GM23338 (cell line): ENCODE measurements at regions not wholly inside any gene's neighbourhood (a gene's known extent, or its start where the extent isn't known, plus 50 kb on each side); places are given as distances from the start of the nearest gene placed in this dataset.

ENCODE experiments used
- ATAC-seq: fragments of 200-7000 bp; cut with Tn5 transposase; 3 replicates; pipeline ENCODE4 v1.9.1; 2020
- DNase-seq: peaks from one replicate; pipeline ENCODE4 v3.0.0-alpha.2; 2015; ENCODE audit warnings: low spot score
- H2AFZ ChIP-seq: fragments of 200-600 bp; sonication (generic); 2 replicates; pipeline ENCODE4 v1.8.0; 2016; ENCODE audit warnings: antibody characterized with exemption, mild to moderate bottlenecking, moderate library complexity
- H3F3A ChIP-seq: fragments of 200-600 bp; sonication (generic); replicated peaks from 2 replicates; pipeline ENCODE4 v1.8.0; 2017; ENCODE audit warnings: antibody characterized with exemption, mixed run types, low read depth
- H3K27ac ChIP-seq: fragments of 200-600 bp; sonication (generic); 2 replicates; pipeline ENCODE4 v1.6.1; 2016; ENCODE audit warnings: low read depth
- H3K27me3 ChIP-seq: fragments of 200-600 bp; sonication (generic); 2 replicates; pipeline ENCODE4 v1.8.0; 2016; ENCODE audit warnings: mild to moderate bottlenecking, mixed run types, moderate library complexity; ENCODE audit not compliant: insufficient read depth
- H3K36me3 ChIP-seq: fragments of 200-600 bp; sonication (generic); 2 replicates; pipeline ENCODE4 v1.8.0; 2016; ENCODE audit warnings: mild to moderate bottlenecking; ENCODE audit not compliant: insufficient read depth
- H3K4me1 ChIP-seq: fragments of 200-600 bp; sonication (generic); 2 replicates; pipeline ENCODE4 v1.8.0; 2016; ENCODE audit warnings: mild to moderate bottlenecking, moderate library complexity; ENCODE audit not compliant: insufficient read depth
- H3K4me2 ChIP-seq: fragments of 200-600 bp; sonication (generic); 2 replicates; pipeline ENCODE4 v1.7.1; 2017; ENCODE audit warnings: mixed run types
- H3K4me3 ChIP-seq: fragments of 200-600 bp; sonication (generic); 2 replicates; pipeline ENCODE4 v1.6.1; 2016; ENCODE audit warnings: mixed run types
- H3K79me2 ChIP-seq: fragments of 200-600 bp; sonication (generic); replicated peaks from 2 replicates; pipeline ENCODE4 v1.8.0; 2017; ENCODE audit warnings: mild to moderate bottlenecking; ENCODE audit not compliant: insufficient read depth
- H3K9me2 ChIP-seq: fragments of 200-600 bp; sonication (generic); 2 replicates; pipeline ENCODE4 v1.8.0; 2017; ENCODE audit not compliant: insufficient read depth
- H4K20me1 ChIP-seq: fragments of 200-600 bp; sonication (generic); replicated peaks from 2 replicates; pipeline ENCODE4 v1.8.0; 2017; ENCODE audit warnings: mild to moderate bottlenecking; ENCODE audit not compliant: insufficient read depth
- H3K27ac Mint-ChIP-seq: 2 replicates; pipeline ENCODE4 v1.8.0; 2020; ENCODE audit warnings: inconsistent platforms, mild to moderate bottlenecking, moderate library complexity, mixed read lengths
- H3K27me3 Mint-ChIP-seq: 3 replicates; pipeline ENCODE4 v1.8.0; 2022; ENCODE audit warnings: low read depth, mild to moderate bottlenecking, moderate library complexity, mixed read lengths, inconsistent platforms; ENCODE audit not compliant: insufficient read depth, poor library complexity
- H3K36me3 Mint-ChIP-seq: 3 replicates; pipeline ENCODE4 v1.8.0; 2021; ENCODE audit warnings: low read depth, mild to moderate bottlenecking, inconsistent platforms, moderate library complexity, mixed read lengths
- H3K4me1 Mint-ChIP-seq: 3 replicates; pipeline ENCODE4 v1.8.0; 2020; ENCODE audit warnings: mild to moderate bottlenecking, inconsistent platforms, mixed read lengths
- H3K4me3 Mint-ChIP-seq: 3 replicates; pipeline ENCODE4 v1.8.0; 2021; ENCODE audit warnings: moderate library complexity, mild to moderate bottlenecking, inconsistent platforms, mixed read lengths
- H3K9me3 Mint-ChIP-seq: 3 replicates; pipeline ENCODE4 v1.8.0; 2020; ENCODE audit warnings: moderate library complexity, mild to moderate bottlenecking, inconsistent platforms, mixed read lengths
- EZH2phosphoT487 ChIP-seq: fragments of 200-600 bp; sonication (generic); IDR thresholded peaks from one replicate; pipeline ENCODE4 v1.8.1; 2018; ENCODE audit warnings: antibody characterized with exemption; ENCODE audit not compliant: unreplicated experiment
- NANOG ChIP-seq: IDR thresholded peaks from 2 replicates; pipeline ENCODE4 v1.6.1; 2016; ENCODE audit warnings: antibody characterized with exemption, borderline replicate concordance
- REST ChIP-seq: IDR thresholded peaks from one replicate; pipeline ENCODE4 v1.6.1; 2018; ENCODE audit warnings: antibody characterized with exemption; ENCODE audit not compliant: unreplicated experiment
- STAT1 ChIP-seq: IDR thresholded peaks from one replicate; pipeline ENCODE4 v1.6.1; 2016; ENCODE audit warnings: antibody characterized with exemption; ENCODE audit not compliant: unreplicated experiment
- TF ChIP-seq, protein P1 (sequence below): fragments of 250-450 bp; sonication (Bioruptor Pico); IDR thresholded peaks from 2 replicates; pipeline ENCODE4 v1.5.0; 2020; ENCODE audit warnings: mild to moderate bottlenecking, moderate library complexity
- TF ChIP-seq, protein P2 (sequence below), 2 experiments: fragments of 200-600 bp in 1 of 2; sonication (generic) in 1 of 2; conservative IDR thresholded peaks; 2 replicates each; pipeline versions ENCODE4 v1.5.1 to v1.6.1; 2016 to 2017; ENCODE audit warnings: antibody characterized with exemption in 2 of 2, low read depth in 2 of 2, mild to moderate bottlenecking in 2 of 2, moderate library complexity in 1 of 2

DNA sequence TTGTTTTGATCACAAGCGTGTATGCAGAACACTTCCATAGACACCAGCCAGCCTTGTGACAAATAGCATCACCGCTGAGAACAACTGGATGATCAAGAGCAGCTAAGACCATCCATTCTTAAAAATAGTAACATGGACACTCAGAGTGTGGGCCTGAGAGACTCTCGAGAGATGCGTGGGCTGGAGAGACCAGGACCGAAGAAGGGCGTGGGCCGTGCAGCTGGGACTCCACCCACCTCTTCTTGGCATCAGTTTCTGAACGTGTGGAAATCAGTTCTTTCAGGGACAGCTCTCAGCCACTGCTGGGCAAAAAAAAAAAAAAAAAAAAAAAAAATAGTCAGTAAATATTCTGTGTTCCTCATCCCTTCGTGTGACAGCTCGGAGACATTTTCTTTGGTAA, 314.5 kb upstream of the CDH4 start (continued):
- TF ChIP-seq, protein P1, sequence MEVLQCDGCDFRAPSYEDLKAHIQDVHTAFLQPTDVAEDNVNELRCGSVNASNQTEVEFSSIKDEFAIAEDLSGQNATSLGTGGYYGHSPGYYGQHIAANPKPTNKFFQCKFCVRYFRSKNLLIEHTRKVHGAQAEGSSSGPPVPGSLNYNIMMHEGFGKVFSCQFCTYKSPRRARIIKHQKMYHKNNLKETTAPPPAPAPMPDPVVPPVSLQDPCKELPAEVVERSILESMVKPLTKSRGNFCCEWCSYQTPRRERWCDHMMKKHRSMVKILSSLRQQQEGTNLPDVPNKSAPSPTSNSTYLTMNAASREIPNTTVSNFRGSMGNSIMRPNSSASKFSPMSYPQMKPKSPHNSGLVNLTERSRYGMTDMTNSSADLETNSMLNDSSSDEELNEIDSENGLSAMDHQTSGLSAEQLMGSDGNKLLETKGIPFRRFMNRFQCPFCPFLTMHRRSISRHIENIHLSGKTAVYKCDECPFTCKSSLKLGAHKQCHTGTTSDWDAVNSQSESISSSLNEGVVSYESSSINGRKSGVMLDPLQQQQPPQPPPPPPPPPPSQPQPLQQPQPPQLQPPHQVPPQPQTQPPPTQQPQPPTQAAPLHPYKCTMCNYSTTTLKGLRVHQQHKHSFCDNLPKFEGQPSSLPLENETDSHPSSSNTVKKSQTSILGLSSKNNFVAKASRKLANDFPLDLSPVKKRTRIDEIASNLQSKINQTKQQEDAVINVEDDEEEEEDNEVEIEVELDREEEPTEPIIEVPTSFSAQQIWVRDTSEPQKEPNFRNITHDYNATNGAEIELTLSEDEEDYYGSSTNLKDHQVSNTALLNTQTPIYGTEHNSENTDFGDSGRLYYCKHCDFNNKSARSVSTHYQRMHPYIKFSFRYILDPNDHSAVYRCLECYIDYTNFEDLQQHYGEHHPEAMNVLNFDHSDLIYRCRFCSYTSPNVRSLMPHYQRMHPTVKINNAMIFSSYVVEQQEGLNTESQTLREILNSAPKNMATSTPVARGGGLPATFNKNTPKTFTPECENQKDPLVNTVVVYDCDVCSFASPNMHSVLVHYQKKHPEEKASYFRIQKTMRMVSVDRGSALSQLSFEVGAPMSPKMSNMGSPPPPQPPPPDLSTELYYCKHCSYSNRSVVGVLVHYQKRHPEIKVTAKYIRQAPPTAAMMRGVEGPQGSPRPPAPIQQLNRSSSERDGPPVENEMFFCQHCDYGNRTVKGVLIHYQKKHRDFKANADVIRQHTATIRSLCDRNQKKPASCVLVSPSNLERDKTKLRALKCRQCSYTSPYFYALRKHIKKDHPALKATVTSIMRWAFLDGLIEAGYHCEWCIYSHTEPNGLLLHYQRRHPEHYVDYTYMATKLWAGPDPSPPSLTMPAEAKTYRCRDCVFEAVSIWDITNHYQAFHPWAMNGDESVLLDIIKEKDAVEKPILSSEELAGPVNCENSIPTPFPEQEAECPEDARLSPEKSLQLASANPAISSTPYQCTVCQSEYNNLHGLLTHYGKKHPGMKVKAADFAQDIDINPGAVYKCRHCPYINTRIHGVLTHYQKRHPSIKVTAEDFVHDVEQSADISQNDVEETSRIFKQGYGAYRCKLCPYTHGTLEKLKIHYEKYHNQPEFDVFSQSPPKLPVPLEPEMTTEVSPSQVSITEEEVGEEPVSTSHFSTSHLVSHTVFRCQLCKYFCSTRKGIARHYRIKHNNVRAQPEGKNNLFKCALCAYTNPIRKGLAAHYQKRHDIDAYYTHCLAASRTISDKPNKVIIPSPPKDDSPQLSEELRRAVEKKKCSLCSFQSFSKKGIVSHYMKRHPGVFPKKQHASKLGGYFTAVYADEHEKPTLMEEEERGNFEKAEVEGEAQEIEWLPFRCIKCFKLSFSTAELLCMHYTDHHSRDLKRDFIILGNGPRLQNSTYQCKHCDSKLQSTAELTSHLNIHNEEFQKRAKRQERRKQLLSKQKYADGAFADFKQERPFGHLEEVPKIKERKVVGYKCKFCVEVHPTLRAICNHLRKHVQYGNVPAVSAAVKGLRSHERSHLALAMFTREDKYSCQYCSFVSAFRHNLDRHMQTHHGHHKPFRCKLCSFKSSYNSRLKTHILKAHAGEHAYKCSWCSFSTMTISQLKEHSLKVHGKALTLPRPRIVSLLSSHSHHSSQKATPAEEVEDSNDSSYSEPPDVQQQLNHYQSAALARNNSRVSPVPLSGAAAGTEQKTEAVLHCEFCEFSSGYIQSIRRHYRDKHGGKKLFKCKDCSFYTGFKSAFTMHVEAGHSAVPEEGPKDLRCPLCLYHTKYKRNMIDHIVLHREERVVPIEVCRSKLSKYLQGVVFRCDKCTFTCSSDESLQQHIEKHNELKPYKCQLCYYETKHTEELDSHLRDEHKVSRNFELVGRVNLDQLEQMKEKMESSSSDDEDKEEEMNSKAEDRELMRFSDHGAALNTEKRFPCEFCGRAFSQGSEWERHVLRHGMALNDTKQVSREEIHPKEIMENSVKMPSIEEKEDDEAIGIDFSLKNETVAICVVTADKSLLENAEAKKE (CRISPR knock-in tag), result no peak
- TF ChIP-seq STAT1 (no peak), EZH2phosphoT487 (no peak), NANOG (no peak), REST (no peak)

DNA sequence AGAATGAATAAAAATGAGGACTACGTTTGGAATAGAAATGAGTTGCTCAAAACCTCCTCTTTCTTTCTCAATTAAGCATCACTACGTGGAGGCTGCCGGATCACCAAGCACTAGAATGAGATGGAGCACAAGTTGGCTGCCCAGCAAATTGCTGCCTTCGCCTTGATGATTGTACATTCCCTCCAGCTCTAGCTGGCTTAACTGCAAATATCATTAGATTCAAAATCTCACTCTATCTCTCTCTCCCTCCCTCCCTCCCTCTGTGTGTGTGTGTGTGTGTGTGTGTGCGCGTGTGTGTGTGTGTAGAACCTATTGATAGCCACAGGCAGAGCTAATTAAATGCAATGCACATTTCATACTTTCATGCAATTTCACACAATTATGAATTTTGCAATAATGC, 310.7 kb upstream of the CDH4 start:
- Histone ChIP-seq H3K9me2 (no peaks in the 10 kb centered on the region), H3K79me2 (no peaks in the 10 kb centered on the region), H2AFZ (no peak overlapping the region), H3K4me1 (no peaks in the 10 kb centered on the region), H3K27me3 (no peaks in the 10 kb centered on the region), H3K4me2 (no peak overlapping the region), H3F3A (no peaks in the 10 kb centered on the region), H3K27ac (no peak overlapping the region), H3K36me3 (no peaks in the 10 kb centered on the region), H4K20me1 (no peaks in the 10 kb centered on the region), H3K4me3 (no peak overlapping the region)
- peaks cover 9% of the 10 kb centered on the region for H3K27me3 Mint-ChIP-seq
- H3K27ac Mint-ChIP-seq, result no peak overlapping the region
- H3K36me3 Mint-ChIP-seq, result peaks cover 5% of the 10 kb centered on the region; the same call in 2 of the 3 replicates
- ATAC-seq (no peak), DNase-seq (no peak)
- peaks cover 1% of the 10 kb centered on the region; the same call in 1 of the 3 replicates for H3K4me1 Mint-ChIP-seq
- H3K9me3 Mint-ChIP-seq, result peaks cover 12% of the 10 kb centered on the region
- H3K4me3 Mint-ChIP-seq, result no peak overlapping the region
- TF ChIP-seq, protein P2, sequence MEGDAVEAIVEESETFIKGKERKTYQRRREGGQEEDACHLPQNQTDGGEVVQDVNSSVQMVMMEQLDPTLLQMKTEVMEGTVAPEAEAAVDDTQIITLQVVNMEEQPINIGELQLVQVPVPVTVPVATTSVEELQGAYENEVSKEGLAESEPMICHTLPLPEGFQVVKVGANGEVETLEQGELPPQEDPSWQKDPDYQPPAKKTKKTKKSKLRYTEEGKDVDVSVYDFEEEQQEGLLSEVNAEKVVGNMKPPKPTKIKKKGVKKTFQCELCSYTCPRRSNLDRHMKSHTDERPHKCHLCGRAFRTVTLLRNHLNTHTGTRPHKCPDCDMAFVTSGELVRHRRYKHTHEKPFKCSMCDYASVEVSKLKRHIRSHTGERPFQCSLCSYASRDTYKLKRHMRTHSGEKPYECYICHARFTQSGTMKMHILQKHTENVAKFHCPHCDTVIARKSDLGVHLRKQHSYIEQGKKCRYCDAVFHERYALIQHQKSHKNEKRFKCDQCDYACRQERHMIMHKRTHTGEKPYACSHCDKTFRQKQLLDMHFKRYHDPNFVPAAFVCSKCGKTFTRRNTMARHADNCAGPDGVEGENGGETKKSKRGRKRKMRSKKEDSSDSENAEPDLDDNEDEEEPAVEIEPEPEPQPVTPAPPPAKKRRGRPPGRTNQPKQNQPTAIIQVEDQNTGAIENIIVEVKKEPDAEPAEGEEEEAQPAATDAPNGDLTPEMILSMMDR (conservative IDR thresholded peaks at IDR 0.05; ENCODE audit: low read depth in 2 of 2), result no peak
